ENCODE measurements at regions not wholly inside any gene's neighbourhood (a gene's known extent, or its start where the extent isn't known, plus 50 kb on each side); places are given as distances from the start of the nearest gene placed in this dataset.

- Histone ChIP-seq H3K4me3 (ENCODE audit: low read length) (no peak overlapping the region), H3K27ac (ENCODE audit: low read length) (no peak overlapping the region), H3K4me2 (ENCODE audit: low read depth, low read length) (no peak overlapping the region), H3K9me2 (replicated peaks; ENCODE audit: insufficient read depth, low read length) (no peaks in the 10 kb centered on the region), H3K9me3 (replicated peaks; ENCODE audit: insufficient read depth, low read length) (no peaks in the 10 kb centered on the region), H2AFZ (ENCODE audit: low read length) (no peak overlapping the region), H4K20me1 (ENCODE audit: insufficient read depth, low read length) (no peaks in the 10 kb centered on the region), H3K36me3 (replicated peaks; ENCODE audit: insufficient read depth, low read length) (no peaks in the 10 kb centered on the region), H3K4me1 (ENCODE audit: low read length) (no peaks in the 10 kb centered on the region), H3K27me3 (replicated peaks; ENCODE audit: insufficient read depth, low read length) (no peaks in the 10 kb centered on the region), H3K79me2 (ENCODE audit: low read length) (no peaks in the 10 kb centered on the region), H3F3A (ENCODE audit: insufficient read depth, low read length) (no peaks in the 10 kb centered on the region), H3K9ac (ENCODE audit: low read length) (no peak overlapping the region)
- no peak for TF ChIP-seq CTCF (IDR thresholded peaks at IDR 0.05; ENCODE audit: low read length)
- TF ChIP-seq EZH2phosphoT487 (IDR thresholded peaks at IDR 0.05; ENCODE audit: low read length), result no peak
- TF ChIP-seq EZH2 (optimal IDR thresholded peaks at IDR 0.05; ENCODE audit: low read depth, low read length), result no peak
- no peak for DNase-seq
These were observed 160.7 kb downstream of the KIT start for GRCh38 chr4:54818481-54818880.

- Histone ChIP-seq H3K9me2 (replicated peaks; ENCODE audit: insufficient read depth, low read length) (no peaks in the 10 kb centered on the region), H3K9ac (ENCODE audit: low read length) (no peak overlapping the region), H3F3A (ENCODE audit: insufficient read depth, low read length) (no peaks in the 10 kb centered on the region), H3K36me3 (replicated peaks; ENCODE audit: insufficient read depth, low read length) (no peaks in the 10 kb centered on the region), H3K4me2 (ENCODE audit: low read depth, low read length) (no peak overlapping the region), H4K20me1 (ENCODE audit: insufficient read depth, low read length) (no peaks in the 10 kb centered on the region), H3K4me3 (ENCODE audit: low read length) (no peak overlapping the region), H3K4me1 (ENCODE audit: low read length) (no peaks in the 10 kb centered on the region), H3K9me3 (replicated peaks; ENCODE audit: insufficient read depth, low read length) (no peaks in the 10 kb centered on the region), H2AFZ (ENCODE audit: low read length) (no peak overlapping the region), H3K27ac (ENCODE audit: low read length) (no peak overlapping the region), H3K27me3 (replicated peaks; ENCODE audit: insufficient read depth, low read length) (no peaks in the 10 kb centered on the region), H3K79me2 (ENCODE audit: low read length) (no peaks in the 10 kb centered on the region)
- no peak for TF ChIP-seq EZH2phosphoT487 (IDR thresholded peaks at IDR 0.05; ENCODE audit: low read length)
- TF ChIP-seq EZH2 (optimal IDR thresholded peaks at IDR 0.05; ENCODE audit: low read depth, low read length), result no peak
- TF ChIP-seq CTCF (IDR thresholded peaks at IDR 0.05; ENCODE audit: low read length), result no peak
- DNase-seq, result no peak
These were observed 155.9 kb downstream of the KIT start for GRCh38 chr4:54813674-54814073.

- no peaks in the 10 kb centered on the region for H3K27me3 ChIP-seq (replicated peaks; ENCODE audit: insufficient read depth, low read length)
These were observed 148.6 kb downstream of the KIT start for GRCh38 chr4:54806351-54806750.

More at GRCh38 chr4:54806351-54806750, 148.6 kb downstream of the KIT start:
- Histone ChIP-seq H3K36me3 (replicated peaks; ENCODE audit: insufficient read depth, low read length) (no peaks in the 10 kb centered on the region), H3F3A (ENCODE audit: insufficient read depth, low read length) (no peaks in the 10 kb centered on the region), H2AFZ (ENCODE audit: low read length) (no peak overlapping the region), H3K9ac (ENCODE audit: low read length) (no peak overlapping the region), H3K4me1 (ENCODE audit: low read length) (no peaks in the 10 kb centered on the region), H3K4me3 (ENCODE audit: low read length) (no peak overlapping the region), H3K4me2 (ENCODE audit: low read depth, low read length) (no peak overlapping the region), H3K27ac (ENCODE audit: low read length) (no peak overlapping the region), H3K9me2 (replicated peaks; ENCODE audit: insufficient read depth, low read length) (no peaks in the 10 kb centered on the region), H3K79me2 (ENCODE audit: low read length) (no peaks in the 10 kb centered on the region), H3K9me3 (replicated peaks; ENCODE audit: insufficient read depth, low read length) (no peaks in the 10 kb centered on the region), H4K20me1 (ENCODE audit: insufficient read depth, low read length) (no peaks in the 10 kb centered on the region)
- TF ChIP-seq CTCF (IDR thresholded peaks at IDR 0.05; ENCODE audit: low read length) (no peak), EZH2phosphoT487 (IDR thresholded peaks at IDR 0.05; ENCODE audit: low read length) (no peak), EZH2 (optimal IDR thresholded peaks at IDR 0.05; ENCODE audit: low read depth, low read length) (no peak)
- DNase-seq, result no peak

Data from MM.1S (cell line).